C4-2B (cell line): ENCODE measurements at regions not wholly inside any gene's neighbourhood (a gene's known extent, or its start where the extent isn't known, plus 50 kb on each side); places are given as distances from the start of the nearest gene placed in this dataset.

Source experiments
- H3K27ac ChIP-seq: fragments of 450-650 bp; 2 replicates; pipeline ENCODE4 v1.5.1; 2017
- CTCF ChIP-seq: fragments of 450-650 bp; conservative IDR thresholded peaks from 2 replicates; pipeline ENCODE4 v1.5.1; 2017; ENCODE audit warnings: mild to moderate bottlenecking
- ZFX ChIP-seq: fragments of 450-650 bp; IDR thresholded peaks from 2 replicates; pipeline ENCODE4 v1.6.1; 2017

GRCh38 chr9:89961616-89962341, 357.0 kb downstream of the GADD45G start:
- no peak overlapping the region for H3K27ac ChIP-seq
- TF ChIP-seq CTCF (no peak), ZFX (no peak)

GRCh38 chr9:89963280-89963679, 358.5 kb downstream of the GADD45G start:
- H3K27ac ChIP-seq, result no peak overlapping the region
- TF ChIP-seq ZFX (no peak), CTCF (no peak)

- H3K27ac ChIP-seq, result no peak overlapping the region
- TF ChIP-seq CTCF, result no peak
- no peak for TF ChIP-seq ZFX
Observed at GRCh38 chr9:89967527-89967926, 362.7 kb downstream of the GADD45G start.

GRCh38 chr9:89969156-89969675, 364.4 kb downstream of the GADD45G start:
- H3K27ac ChIP-seq, result no peak overlapping the region
- TF ChIP-seq ZFX (no peak), CTCF (no peak)

GRCh38 chr9:89969881-89970639, 365.2 kb downstream of the GADD45G start:
- no peak for TF ChIP-seq CTCF

GRCh38 chr9:89970701-89971100, 365.9 kb downstream of the GADD45G start:
- no peak overlapping the region for H3K27ac ChIP-seq
- TF ChIP-seq CTCF (no peak), ZFX (no peak)

More at GRCh38 chr9:89969881-89970639, 365.2 kb downstream of the GADD45G start:
- H3K27ac ChIP-seq, result no peak overlapping the region

GRCh38 chr9:89972535-89972934, 367.7 kb downstream of the GADD45G start:
- H3K27ac ChIP-seq, result no peak overlapping the region
- TF ChIP-seq CTCF (no peak), ZFX (no peak)
